ENCODE measurements at regions not wholly inside any gene's neighbourhood (a gene's known extent, or its start where the extent isn't known, plus 50 kb on each side); places are given as distances from the start of the nearest gene placed in this dataset.

- peak; percentile 58 for DNase-seq
Observed at GRCh38 chr10:42933448-42934340, 143.2 kb upstream of the RET start.

GRCh38 chr10:42934351-42934811 lies 142.5 kb upstream of the RET start:
- no peak for DNase-seq

- DNase-seq: no peak
Observed at GRCh38 chr10:42934842-42935241, 142.0 kb upstream of the RET start.

- no peak for DNase-seq
Observed at GRCh38 chr10:42935466-42935865, 141.4 kb upstream of the RET start.

GRCh38 chr10:42936580-42936979 lies 140.3 kb upstream of the RET start:
- no peak for DNase-seq

GRCh38 chr10:42937048-42937447 lies 139.8 kb upstream of the RET start:
- no peak for DNase-seq

GRCh38 chr10:42937649-42938180 lies 139.2 kb upstream of the RET start:
- DNase-seq: no peak

GRCh38 chr10:42938351-42938750 lies 138.5 kb upstream of the RET start:
- DNase-seq: no peak

GRCh38 chr10:42939237-42939636 lies 137.6 kb upstream of the RET start:
- DNase-seq: no peak

GRCh38 chr10:42939685-42940366 lies 137.0 kb upstream of the RET start:
- no peak for DNase-seq

GRCh38 chr10:42940487-42941294 lies 136.2 kb upstream of the RET start:
- no peak for DNase-seq

GRCh38 chr10:42941295-42941644 lies 135.6 kb upstream of the RET start:
- DNase-seq: peak; percentile 22

- no peak for DNase-seq
Observed at GRCh38 chr10:42941790-42942189, 135.1 kb upstream of the RET start.

GRCh38 chr10:42942279-42942950 lies 134.5 kb upstream of the RET start:
- DNase-seq: no peak

- no peak for DNase-seq
Observed at GRCh38 chr10:42943025-42943818, 133.6 kb upstream of the RET start.

- no peak for DNase-seq
Observed at GRCh38 chr10:42948040-42948439, 128.8 kb upstream of the RET start.

- no peak for DNase-seq
Observed at GRCh38 chr10:42949287-42949686, 127.6 kb upstream of the RET start.

- no peak for DNase-seq
Observed at GRCh38 chr10:42950606-42951485, 126.0 kb upstream of the RET start.

- no peak for DNase-seq
Observed at GRCh38 chr10:42951486-42952251, 125.2 kb upstream of the RET start.

GRCh38 chr10:42952349-42952748 lies 124.5 kb upstream of the RET start:
- DNase-seq: no peak

Measured in NCI-H1092 treated with DMSO at 0.1 percent for 48 hours (cell line).